GM19238 (cell line): ENCODE measurements at regions not wholly inside any gene's neighbourhood (a gene's known extent, or its start where the extent isn't known, plus 50 kb on each side); places are given as distances from the start of the nearest gene placed in this dataset.

Source experiments
- DNase-seq: peaks from one replicate; pipeline ENCODE4 v3.0.0; 2011; ENCODE audit warnings: low spot score; ENCODE audit not compliant: insufficient read length

GRCh38 chr4:166622425-166622977 lies 611.8 kb downstream of the SPOCK3 start:
- DNase-seq = no peak

- no peak for DNase-seq
Measured at GRCh38 chr4:166625018-166625637, 609.2 kb downstream of the SPOCK3 start.

GRCh38 chr4:166628454-166628853 lies 605.8 kb downstream of the SPOCK3 start:
- no peak for DNase-seq

- DNase-seq = no peak
Measured at GRCh38 chr4:166635367-166635766, 598.9 kb downstream of the SPOCK3 start.

GRCh38 chr4:166637816-166638215 lies 596.5 kb downstream of the SPOCK3 start:
- DNase-seq = no peak

- no peak for DNase-seq
Measured at GRCh38 chr4:166655231-166655630, 579.1 kb downstream of the SPOCK3 start.

GRCh38 chr4:166655705-166656104 lies 578.6 kb downstream of the SPOCK3 start:
- no peak for DNase-seq

- DNase-seq = no peak
Measured at GRCh38 chr4:166657261-166657660, 577.0 kb downstream of the SPOCK3 start.

GRCh38 chr4:166658585-166658984 lies 575.7 kb downstream of the SPOCK3 start:
- no peak for DNase-seq

GRCh38 chr4:166662266-166662843 lies 571.9 kb downstream of the SPOCK3 start:
- no peak for DNase-seq

- DNase-seq = no peak
Measured at GRCh38 chr4:166670341-166670740, 564.0 kb downstream of the SPOCK3 start.

GRCh38 chr4:166673911-166674310 lies 560.4 kb downstream of the SPOCK3 start:
- DNase-seq = no peak

GRCh38 chr4:166675411-166675810 lies 558.9 kb downstream of the SPOCK3 start:
- no peak for DNase-seq

- no peak for DNase-seq
Measured at GRCh38 chr4:166680796-166681195, 553.5 kb downstream of the SPOCK3 start.

GRCh38 chr4:166682200-166682599 lies 552.1 kb downstream of the SPOCK3 start:
- no peak for DNase-seq
